CD4-positive, alpha-beta T cell (primary cell): ENCODE measurements at regions not wholly inside any gene's neighbourhood (a gene's known extent, or its start where the extent isn't known, plus 50 kb on each side); places are given as distances from the start of the nearest gene placed in this dataset.

Experiments used
- ATAC-seq: fragments of 200-7000 bp; cut with Tn5 transposase; one replicate; pipeline ENCODE4 v1.10.0; 2022; ENCODE audit warnings: mild to moderate bottlenecking; ENCODE audit not compliant: poor library complexity
- CTCF ChIA-PET: fragments of 350-600 bp; sonication (Branson Sonifier 250); formaldehyde crosslinking; loops from one replicate; lab custom pipeline; 2021; ENCODE audit warnings: antibody characterized with exemption, inconsistent platforms; lab: Charles Lee
- POLR2A ChIA-PET: fragments of 350-600 bp; sonication (Branson Sonifier 250); formaldehyde crosslinking; loops from one replicate; lab custom pipeline; 2021; ENCODE audit warnings: antibody characterized with exemption, inconsistent platforms; lab: Charles Lee
- DNase-seq, 14 experiments: peaks; one replicate each; pipeline ENCODE4 v3.0.0-alpha.2; 2013 to 2020; ENCODE audit warnings: mixed read lengths in 2 of 14
- H3K27ac ChIP-seq, 2 donors: one replicate each; pipeline versions ENCODE4 v1.5.1 to v1.7.0; 2013; ENCODE audit warnings: low read length in 2 of 2, low read depth in 1 of 2, mild to moderate bottlenecking in 1 of 2
- H3K27me3 ChIP-seq, 2 experiments: 1 replicate in 1 of 2; 2 replicates in 1 of 2; pipeline versions ENCODE4 v1.6.1 to v1.7.0; 2013; ENCODE audit warnings: low read length in 2 of 2, control low read depth in 1 of 2, mild to moderate bottlenecking in 1 of 2, moderate library complexity in 1 of 2; ENCODE audit not compliant: insufficient read depth in 2 of 2, control insufficient read depth in 1 of 2
- H3K36me3 ChIP-seq: one replicate; pipeline ENCODE4 v1.6.1; 2013; ENCODE audit warnings: low read length, control low read depth; ENCODE audit not compliant: insufficient read depth
- H3K4me1 ChIP-seq: one replicate; pipeline ENCODE4 v1.6.1; 2013; ENCODE audit warnings: low read length, control low read depth; ENCODE audit not compliant: insufficient read depth
- H3K4me3 ChIP-seq: one replicate; pipeline ENCODE4 v1.5.1; 2013; ENCODE audit warnings: mild to moderate bottlenecking, low read length, moderate library complexity
- H3K9me3 ChIP-seq, 2 experiments: 1 replicate in 1 of 2; 2 replicates in 1 of 2; pipeline versions ENCODE4 v1.6.1 to v1.7.0; 2013; ENCODE audit warnings: low read length in 2 of 2, mild to moderate bottlenecking in 2 of 2, control low read depth in 1 of 2, moderate library complexity in 1 of 2; ENCODE audit not compliant: control insufficient read depth in 1 of 2, insufficient read depth in 1 of 2
- H3K27ac Mint-ChIP-seq: one replicate; pipeline ENCODE4 v1.8.0; 2020; ENCODE audit warnings: mixed read lengths
- H3K27me3 Mint-ChIP-seq: one replicate; pipeline ENCODE4 v1.8.0; 2021; ENCODE audit warnings: mixed read lengths
- H3K36me3 Mint-ChIP-seq: one replicate; pipeline ENCODE4 v1.8.0; 2021; ENCODE audit warnings: low read depth, mixed read lengths
- H3K4me1 Mint-ChIP-seq: one replicate; pipeline ENCODE4 v1.8.0; 2021; ENCODE audit warnings: low read depth, mixed read lengths
- H3K4me3 Mint-ChIP-seq: one replicate; pipeline ENCODE4 v1.8.0; 2020; ENCODE audit warnings: mild to moderate bottlenecking, mixed read lengths
- H3K9me3 Mint-ChIP-seq: one replicate; pipeline ENCODE4 v1.8.0; 2020; ENCODE audit warnings: mixed read lengths
- intact Hi-C, 2 experiments: fragments of 100-400 bp; cut with DNase I in 1 of 2; cut with micrococcal nuclease in 1 of 2; formaldehyde crosslinking; loops; one replicate each; pipeline versions ENCODE4 v1.15.1 to v1.9.0; 2023 to 2025; cut with DNase I, micrococcal nuclease
- TF ChIP-seq, protein P1 (sequence below): fragments of 200-600 bp; IDR thresholded peaks from one replicate; pipeline ENCODE4 v1.8.0; 2022; ENCODE audit warnings: antibody characterized with exemption, mild to moderate bottlenecking

GRCh38 chr1:198047913-198048312, 108.9 kb upstream of the NEK7 start:
- H3K27ac Mint-ChIP-seq: no peak overlapping the region
- H3K9me3 Mint-ChIP-seq: peaks cover 2% of the 10 kb centered on the region
- TF ChIP-seq, protein P1, sequence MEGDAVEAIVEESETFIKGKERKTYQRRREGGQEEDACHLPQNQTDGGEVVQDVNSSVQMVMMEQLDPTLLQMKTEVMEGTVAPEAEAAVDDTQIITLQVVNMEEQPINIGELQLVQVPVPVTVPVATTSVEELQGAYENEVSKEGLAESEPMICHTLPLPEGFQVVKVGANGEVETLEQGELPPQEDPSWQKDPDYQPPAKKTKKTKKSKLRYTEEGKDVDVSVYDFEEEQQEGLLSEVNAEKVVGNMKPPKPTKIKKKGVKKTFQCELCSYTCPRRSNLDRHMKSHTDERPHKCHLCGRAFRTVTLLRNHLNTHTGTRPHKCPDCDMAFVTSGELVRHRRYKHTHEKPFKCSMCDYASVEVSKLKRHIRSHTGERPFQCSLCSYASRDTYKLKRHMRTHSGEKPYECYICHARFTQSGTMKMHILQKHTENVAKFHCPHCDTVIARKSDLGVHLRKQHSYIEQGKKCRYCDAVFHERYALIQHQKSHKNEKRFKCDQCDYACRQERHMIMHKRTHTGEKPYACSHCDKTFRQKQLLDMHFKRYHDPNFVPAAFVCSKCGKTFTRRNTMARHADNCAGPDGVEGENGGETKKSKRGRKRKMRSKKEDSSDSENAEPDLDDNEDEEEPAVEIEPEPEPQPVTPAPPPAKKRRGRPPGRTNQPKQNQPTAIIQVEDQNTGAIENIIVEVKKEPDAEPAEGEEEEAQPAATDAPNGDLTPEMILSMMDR: no peak
- H3K4me1 ChIP-seq: no peaks in the 10 kb centered on the region
- no peak overlapping the region for H3K27ac ChIP-seq
- H3K27me3 ChIP-seq: no peaks in the 10 kb centered on the region
- intact Hi-C loops: no loop called here
- H3K4me1 Mint-ChIP-seq: peaks cover 10% of the 10 kb centered on the region
- no peak overlapping the region for H3K4me3 Mint-ChIP-seq
- ATAC-seq: peak; percentile 34
- no peaks in the 10 kb centered on the region for H3K36me3 Mint-ChIP-seq
- no peaks in the 10 kb centered on the region for H3K9me3 ChIP-seq
- no peaks in the 10 kb centered on the region for H3K36me3 ChIP-seq
- CTCF ChIA-PET: no interaction called here
- no peaks in the 10 kb centered on the region for H3K27me3 Mint-ChIP-seq
- peak in 3 of 14 experiments; percentile 11 to 54 (median 20) for DNase-seq
- POLR2A ChIA-PET: no interaction called here
- H3K4me3 ChIP-seq: no peak overlapping the region

DNA sequence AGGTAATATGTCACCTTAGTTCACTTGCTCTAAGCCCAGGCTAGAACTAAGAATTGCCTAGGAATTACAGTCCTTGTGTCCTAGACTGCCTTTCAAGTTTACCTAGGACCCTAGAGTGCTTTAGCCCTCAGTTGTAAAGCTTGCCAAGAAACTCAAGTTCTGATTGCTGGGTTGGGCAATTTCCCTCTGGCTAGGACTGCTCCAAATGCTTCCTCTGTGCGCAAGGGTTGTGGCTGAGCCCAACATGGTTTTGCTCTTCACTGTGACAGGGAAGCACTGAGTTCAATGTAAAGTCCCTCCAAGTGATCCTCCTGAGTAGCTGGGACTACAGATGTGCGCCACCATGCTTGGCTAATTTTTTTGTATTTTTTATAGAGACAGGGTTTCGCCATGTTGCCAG, 102.3 kb upstream of the NEK7 start:
- intact Hi-C loops: loop anchor here in 1 of 2 experiments (10.0 kb wide), 1 partner anchor 60 kb away; no protein-coding TSS in a partner anchor
- Histone ChIP-seq H3K4me3 (no peak overlapping the region), H3K36me3 (no peaks in the 10 kb centered on the region), H3K4me1 (peaks cover 6% of the 10 kb centered on the region), H3K27ac (no peak overlapping the region), H3K9me3 (no peaks in the 10 kb centered on the region), H3K27me3 (no peaks in the 10 kb centered on the region)
- TF ChIP-seq, protein P1: no peak
- Mint-ChIP-seq H3K4me3 (no peak overlapping the region), H3K27me3 (peaks cover 4% of the 10 kb centered on the region), H3K9me3 (peaks cover 2% of the 10 kb centered on the region), H3K4me1 (no peaks in the 10 kb centered on the region), H3K36me3 (no peaks in the 10 kb centered on the region), H3K27ac (no peak overlapping the region)
- POLR2A ChIA-PET: no interaction called here
- ATAC-seq (no peak), DNase-seq (no peak)
- CTCF ChIA-PET: no interaction called here

- Mint-ChIP-seq H3K9me3 (no peaks in the 10 kb centered on the region), H3K36me3 (no peaks in the 10 kb centered on the region), H3K27me3 (peaks cover 4% of the 10 kb centered on the region), H3K27ac (no peak overlapping the region), H3K4me3 (no peak overlapping the region), H3K4me1 (no peaks in the 10 kb centered on the region)
- no peak for ATAC-seq
- CTCF ChIA-PET: no interaction called here
- Histone ChIP-seq H3K27me3 (no peaks in the 10 kb centered on the region), H3K9me3 (no peaks in the 10 kb centered on the region), H3K4me1 (peaks cover 6% of the 10 kb centered on the region), H3K27ac (no peak overlapping the region), H3K36me3 (no peaks in the 10 kb centered on the region), H3K4me3 (no peak overlapping the region)
- intact Hi-C loops: loop anchor here in 1 of 2 experiments (10.0 kb wide), 1 partner anchor 61 kb away; no protein-coding TSS in a partner anchor
- POLR2A ChIA-PET: no interaction called here
- peak in 2 of 14 experiments; percentile 4 to 16 for DNase-seq
- TF ChIP-seq, protein P1: no peak
Observed at GRCh38 chr1:198056255-198056654, 100.5 kb upstream of the NEK7 start.
